PC-9 (cell line): ENCODE measurements at regions not wholly inside any gene's neighbourhood (a gene's known extent, or its start where the extent isn't known, plus 50 kb on each side); places are given as distances from the start of the nearest gene placed in this dataset.

Source experiments
- CTCF ChIP-seq: fragments of 200-600 bp; sonication (generic); conservative IDR thresholded peaks from 2 replicates; pipeline ENCODE4 v1.6.1; 2017; ENCODE audit warnings: mixed run types, antibody characterized with exemption, mild to moderate bottlenecking, moderate library complexity
- EZH2 ChIP-seq: fragments of 200-600 bp; sonication (generic); IDR thresholded peaks from 2 replicates; pipeline ENCODE4 v1.8.0; 2017; ENCODE audit warnings: antibody characterized with exemption, low read depth

GRCh38 chr9:24385077-24385476 is 160.6 kb downstream of the IZUMO3 start:
- TF ChIP-seq CTCF: no peak
- no peak for TF ChIP-seq EZH2
